GM18502 (cell line): ENCODE measurements at regions not wholly inside any gene's neighbourhood (a gene's known extent, or its start where the extent isn't known, plus 50 kb on each side); places are given as distances from the start of the nearest gene placed in this dataset.

Experiments
- ATAC-seq: cut with Tn5 transposase; IDR thresholded peaks from one replicate; pipeline ENCODE4 v1.9.1; 2021; ENCODE audit warnings: mild to moderate bottlenecking; ENCODE audit not compliant: unreplicated experiment, poor library complexity

DNA sequence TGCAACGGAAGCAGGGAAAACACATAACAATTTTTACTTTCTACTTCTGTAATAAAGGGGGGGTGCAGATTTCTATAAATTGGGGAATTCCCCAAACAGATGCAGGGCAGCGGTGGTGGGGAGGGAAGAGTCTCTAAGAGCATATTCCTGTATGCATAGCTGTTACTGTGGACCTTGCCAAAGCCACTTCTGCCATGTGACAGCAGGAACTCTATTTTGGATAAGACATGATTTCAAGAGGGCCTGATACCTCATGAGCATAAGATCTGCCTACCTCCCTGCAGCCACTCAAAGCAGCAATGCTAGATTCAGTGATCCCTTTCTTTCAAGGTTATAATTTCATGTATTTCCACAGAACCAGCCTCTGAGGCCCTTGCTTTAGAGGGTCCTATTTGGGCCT, 86.2 kb upstream of the CNKSR3 start:
- ATAC-seq = no peak

DNA sequence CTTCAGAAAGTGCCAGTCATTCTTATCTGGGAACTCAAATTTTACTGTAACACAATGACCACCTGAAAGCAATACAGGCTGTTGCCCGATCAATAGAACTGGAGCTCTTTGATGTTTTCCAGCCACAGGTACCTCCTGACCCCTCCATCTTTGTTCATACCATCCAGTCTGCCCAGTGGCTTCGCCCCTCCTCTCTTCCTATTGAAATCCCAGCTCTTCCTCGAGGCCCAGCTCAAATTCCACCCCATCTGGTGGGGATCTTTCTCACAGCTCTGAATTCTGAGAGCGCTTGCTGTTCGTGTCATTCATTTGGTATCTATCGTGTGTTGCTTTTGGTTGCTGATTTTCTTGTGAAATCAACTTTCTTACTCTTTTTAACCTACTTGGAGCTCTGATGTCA, 87.9 kb upstream of the CNKSR3 start:
- no peak for ATAC-seq

DNA sequence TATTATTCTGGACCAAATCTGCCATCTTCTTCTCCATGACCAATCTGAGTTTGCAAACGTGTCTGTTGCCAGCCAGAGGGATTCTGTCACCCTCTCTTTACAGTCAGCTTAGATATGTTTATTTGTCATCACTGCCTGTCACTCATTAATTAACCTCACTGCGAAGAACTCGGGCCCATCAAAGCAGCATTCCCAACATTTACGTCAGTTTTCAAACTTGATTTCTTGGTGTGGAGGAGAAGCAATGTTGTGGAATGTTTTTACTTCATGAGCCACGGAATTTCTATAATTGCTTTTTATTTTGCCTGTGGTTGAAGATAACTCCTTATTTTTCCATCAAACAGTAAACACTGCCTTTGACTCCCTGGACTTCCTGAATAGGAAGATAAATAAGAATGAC, 91.8 kb upstream of the CNKSR3 start:
- ATAC-seq = no peak

DNA sequence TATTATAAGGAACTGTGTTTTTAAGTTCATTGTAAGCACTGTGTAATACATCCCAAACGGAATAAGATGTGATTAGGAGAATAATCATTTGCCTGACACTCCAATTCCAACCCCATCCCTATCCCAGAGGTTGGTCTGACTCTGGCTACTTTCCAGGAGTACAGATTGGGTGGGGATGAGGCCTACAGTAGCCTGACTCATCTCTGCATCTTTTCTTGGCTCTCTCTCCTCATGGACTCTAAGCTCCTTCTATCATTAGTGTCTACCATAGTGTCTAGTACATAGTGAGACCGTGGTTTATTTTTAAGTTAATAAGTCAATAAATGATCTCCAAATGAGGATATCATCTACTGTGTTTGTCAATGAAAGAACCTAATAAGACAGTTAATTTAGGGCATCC, 92.2 kb upstream of the CNKSR3 start:
- no peak for ATAC-seq

DNA sequence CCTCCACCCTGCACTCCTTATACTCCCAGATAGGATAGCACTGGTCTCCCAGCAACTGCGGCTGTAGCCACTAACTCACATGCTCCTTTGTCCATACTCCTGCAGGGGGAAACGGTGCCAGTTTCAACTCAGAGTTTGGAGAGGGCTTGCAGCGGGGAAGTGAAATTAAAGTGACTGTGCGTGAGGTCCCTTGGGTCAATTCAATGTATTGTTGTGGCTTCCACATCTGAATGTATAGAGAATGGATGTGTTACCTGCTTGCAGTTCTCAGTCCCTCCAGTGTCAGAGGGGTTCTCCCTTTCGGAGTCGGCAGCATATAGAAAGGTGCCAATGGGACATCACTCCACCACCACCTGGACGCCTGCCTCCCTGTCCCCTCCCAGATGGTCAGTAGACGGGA, 93.6 kb upstream of the CNKSR3 start:
- peak; percentile 25 for ATAC-seq

DNA sequence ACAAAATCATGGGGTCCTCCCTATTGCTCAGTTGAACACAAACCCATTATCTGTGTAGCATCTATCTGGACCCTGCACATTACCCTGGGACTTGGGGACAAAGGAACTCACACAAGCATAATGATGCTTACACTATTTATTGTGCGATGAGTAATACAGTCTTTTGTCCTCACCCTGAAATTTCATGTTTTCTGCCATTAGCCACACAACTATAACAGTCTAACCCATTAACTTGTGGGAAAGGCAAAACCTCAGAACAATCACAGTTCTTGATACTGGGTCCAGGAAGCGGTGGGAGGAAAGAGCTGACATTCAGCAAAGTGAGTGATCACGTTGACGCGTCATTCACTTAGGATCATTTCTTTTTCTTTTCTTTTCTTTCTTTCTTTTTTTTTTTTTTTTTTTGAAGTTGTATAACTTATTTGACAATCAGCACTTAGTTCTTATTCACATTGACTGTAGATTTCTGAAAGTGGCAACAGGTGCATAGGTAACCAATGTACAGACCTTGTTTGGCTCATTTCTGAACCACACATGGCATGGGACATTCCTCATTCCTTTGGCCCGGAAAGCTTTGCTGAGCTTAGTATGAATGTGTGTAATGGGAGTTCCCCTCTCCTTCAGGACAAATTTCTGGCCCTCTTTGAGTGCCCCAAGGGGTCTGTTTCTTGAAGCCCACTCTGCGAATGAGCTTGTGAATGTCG, 94.8 kb upstream of the CNKSR3 start:
- peak; percentile 64 for ATAC-seq

DNA sequence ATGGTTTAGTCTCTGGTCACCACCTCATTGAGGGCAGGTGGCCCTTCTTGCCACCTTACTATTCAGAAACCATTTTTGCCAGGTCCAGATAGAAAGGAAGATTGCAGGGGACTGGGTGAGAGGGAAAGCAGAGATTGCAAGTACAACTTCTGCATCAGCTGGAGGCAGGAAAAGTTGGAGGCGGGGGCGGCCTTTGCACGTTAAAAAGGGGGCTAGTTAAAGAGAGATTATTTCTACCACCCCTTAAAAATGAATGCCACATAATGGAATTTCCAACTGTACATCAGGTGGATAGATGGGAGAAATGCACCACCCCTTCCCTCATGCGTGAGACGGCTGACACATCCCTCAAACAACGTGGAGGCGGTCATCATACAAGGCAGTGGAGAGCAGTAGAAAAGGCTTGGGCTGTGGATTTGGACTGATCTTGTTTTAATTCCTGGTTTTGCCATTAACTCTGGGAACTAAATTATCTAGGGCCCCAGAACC, 95.4 kb upstream of the CNKSR3 start:
- no peak for ATAC-seq

DNA sequence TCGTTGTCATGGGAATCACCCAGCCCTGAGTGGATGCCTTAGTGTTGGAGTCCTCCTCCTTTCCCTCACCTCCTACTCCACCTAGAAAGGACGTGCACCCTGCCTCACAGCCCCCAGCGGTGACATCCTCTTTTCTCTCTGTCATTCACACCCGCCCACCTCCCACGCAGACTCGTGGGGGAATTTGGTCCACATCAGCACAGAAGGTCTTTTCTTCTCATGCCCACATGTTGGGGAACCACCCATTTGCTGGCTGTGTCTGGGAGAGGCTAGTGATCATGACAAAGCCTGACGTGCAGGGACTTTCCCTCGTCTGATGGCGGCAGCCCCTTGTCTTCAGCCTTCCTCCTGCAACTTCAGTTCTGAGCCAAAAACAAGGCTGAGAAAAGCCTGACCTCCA, 96.0 kb upstream of the CNKSR3 start:
- peak; percentile 82 for ATAC-seq

DNA sequence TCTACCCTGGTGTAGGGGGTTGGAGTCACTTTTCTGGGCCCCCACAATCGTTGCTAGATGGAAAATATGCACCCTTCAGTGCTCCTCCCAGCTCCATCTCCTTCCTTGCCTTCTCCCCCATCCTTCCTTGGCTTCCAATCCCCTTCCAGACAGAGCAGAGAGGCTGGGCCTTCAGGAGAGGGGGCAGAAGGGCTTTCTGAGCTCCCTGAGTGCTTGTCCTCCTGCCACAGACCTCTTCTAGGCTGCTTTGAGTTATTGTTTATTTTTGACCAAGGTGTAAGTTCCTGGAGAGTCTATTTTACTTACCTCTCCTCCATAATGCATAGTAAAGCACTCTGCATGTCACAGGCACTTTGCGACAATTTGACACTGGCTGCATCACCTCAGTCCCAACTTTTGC, 96.4 kb upstream of the CNKSR3 start:
- no peak for ATAC-seq

DNA sequence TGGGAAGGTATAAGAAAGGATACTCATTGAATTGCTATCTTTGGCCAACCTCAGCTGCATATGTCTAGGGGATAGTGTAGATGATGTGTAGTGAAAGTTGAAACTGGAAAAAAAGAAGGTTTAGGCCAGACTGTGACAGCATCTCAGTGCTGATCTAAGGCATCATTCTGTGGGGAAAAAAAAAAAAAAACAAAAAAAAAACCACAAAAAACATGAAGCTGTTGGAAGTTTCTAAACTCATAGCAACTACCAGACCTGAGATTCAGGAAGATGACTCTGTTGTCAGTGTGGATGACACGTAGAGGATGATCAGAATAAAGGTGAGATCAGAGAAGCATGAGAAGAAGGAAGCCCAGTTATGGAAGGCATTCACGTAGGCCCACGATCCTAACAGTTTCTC, 100.8 kb upstream of the CNKSR3 start:
- no peak for ATAC-seq

DNA sequence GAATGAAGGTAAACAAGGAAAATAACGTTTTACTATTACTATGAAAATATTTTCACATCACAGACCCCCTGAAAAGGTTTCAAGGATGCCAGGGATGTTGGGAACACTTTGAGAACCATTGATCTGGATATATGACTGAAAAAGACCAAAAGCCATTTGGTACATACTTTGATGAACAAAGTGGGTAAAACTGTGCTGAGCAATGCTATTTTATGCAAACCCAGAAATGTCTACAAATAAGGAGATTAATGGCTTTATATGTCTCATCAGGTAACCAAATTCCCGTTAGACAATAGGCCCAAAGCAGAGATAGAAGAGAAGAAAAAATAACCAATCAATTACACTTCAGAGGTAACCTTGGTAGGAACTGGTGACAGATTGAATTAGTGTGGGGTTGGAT, 101.4 kb upstream of the CNKSR3 start:
- no peak for ATAC-seq

DNA sequence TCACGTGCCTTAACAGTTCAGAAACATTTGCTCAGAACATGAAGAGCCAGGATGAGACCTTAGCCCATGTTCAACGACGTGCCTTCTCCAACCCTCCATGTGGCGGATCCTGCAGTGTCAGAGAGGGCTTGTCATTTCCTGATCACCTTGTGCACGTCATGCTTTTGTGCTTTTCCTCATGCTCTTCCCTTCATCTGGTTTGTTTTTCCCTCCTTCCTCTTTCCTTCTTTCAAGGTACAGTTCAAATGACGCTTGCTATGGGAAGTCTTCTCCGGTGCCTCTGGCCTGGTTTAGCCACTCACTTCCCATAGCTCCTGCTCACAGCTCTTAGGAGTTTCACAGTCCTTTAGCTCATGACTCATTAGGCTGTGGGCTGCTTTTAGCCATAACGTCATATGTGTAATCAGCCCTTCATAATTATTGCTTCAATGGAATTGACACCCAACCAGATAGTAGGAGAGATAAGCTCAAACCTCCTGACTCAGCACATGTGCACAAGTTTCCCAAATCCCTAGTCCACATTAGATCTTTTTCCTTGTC, 102.7 kb upstream of the CNKSR3 start:
- ATAC-seq = no peak

DNA sequence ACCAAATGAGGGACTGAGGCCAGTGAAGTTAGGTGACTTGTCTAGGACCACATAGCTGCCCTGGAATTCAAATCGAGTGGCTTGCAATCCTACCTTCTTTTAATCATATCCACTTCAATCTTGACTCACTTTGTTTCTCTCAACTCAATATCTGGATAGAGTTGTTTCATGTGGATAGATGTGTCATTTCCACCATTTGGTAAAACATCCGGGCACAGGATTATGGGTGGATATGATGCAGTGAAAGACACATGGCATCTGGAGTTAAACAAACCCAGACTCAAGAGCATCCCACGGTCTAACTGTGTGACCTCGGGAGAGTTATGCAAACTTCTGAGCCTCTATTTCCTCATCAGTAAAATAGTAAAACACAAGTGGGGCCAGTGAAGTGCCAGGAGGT, 103.6 kb upstream of the CNKSR3 start:
- no peak for ATAC-seq

DNA sequence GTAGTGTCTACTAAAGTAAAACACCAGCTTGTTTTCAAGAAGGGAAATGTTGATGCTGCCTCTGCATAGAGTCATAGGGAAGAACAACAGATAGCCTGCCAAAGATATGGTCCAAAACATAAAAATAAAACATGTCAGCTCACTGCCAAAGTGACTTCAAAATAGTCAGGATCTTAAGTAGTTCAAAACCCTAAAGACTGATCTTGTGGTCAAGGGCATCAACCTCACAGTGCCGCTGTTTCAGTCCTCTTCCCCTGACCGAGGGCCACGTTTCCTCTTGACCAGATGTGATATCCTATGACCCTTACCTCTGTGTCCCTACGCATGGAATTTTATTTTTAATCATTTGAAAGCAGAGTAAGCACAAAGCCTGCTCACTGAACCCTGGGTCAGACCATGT, 104.2 kb upstream of the CNKSR3 start:
- no peak for ATAC-seq

DNA sequence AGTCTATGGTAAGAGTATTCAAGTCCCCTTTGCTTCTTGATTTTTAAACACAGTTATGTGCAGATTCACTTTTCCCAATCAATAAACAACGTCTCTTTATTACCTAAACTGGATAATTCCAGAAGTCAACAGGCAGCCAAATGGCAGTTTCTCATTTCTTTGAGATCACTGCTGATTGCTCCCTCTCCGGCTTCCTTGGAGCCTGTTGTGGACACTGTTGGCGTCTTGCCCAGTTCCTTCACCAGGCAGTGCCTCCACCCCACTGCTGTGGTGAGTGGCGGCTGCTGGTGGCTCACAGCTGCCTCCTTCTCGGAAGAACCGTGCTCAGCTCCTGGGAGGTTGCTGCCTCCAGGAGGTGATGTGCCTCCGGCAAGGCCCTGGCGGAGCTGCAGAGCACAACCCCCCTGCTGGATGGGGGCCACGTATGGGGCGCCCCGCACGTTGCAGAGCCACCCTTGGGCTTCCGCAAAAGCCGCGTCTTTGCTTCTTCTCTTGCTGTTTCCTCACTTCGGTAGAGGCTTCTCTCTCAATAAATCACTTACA, 105.1 kb upstream of the CNKSR3 start:
- ATAC-seq = no peak

DNA sequence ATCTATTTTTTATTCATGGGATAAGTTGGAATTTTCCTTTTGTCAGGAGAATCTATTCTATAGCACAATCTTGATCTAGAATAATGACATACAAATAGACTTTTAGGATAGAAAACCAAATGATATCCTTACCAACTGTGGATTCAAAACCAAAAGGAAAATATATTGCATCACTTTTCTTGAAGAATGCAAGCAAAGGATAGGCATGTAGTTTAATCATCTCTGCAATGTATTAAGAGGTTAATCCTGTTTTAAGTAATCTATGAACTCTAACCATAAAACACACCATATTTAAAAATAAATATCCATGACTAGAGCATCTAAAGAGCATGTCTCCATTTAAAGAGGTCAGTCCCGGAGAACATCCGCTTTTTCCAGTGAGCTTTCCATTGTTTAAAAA, 106.7 kb upstream of the CNKSR3 start:
- no peak for ATAC-seq

DNA sequence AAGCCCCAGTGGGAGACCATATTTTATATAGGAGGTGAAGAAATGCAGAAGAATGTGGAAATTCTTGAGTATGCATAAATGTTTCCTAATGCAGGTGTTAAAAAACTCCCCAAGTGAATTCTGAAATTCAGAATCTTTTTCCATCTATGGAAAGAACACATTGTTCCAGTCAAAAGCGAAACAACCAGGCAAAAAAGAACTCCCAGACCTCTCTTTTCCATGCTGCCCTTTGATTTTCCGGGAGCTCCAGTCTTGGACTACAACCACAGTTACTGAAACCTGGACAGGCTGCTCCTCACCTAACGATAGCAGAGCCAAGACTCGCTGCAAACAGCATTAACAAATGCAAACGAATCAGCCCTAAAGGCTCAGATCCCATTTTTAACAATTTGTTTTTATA, 108.7 kb upstream of the CNKSR3 start:
- no peak for ATAC-seq

DNA sequence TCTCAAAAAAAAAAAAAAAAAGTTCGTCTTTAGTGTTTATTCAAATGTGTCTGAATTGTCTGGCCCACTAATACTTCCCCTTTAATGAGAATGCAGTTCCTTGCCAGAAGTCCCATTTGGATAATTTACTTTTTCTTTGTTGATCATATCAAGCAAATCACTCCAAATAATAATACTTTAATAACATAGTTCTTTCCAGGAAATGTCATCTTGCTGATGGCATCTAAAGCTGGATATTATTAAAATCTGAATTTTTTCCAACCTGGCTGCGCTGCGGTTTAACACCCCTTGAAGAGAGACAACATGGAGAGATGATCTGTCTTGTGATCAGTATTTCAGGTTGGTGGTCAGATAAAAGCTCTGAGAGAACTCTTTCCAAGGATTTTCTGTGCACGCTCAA, 111.2 kb upstream of the CNKSR3 start:
- no peak for ATAC-seq

DNA sequence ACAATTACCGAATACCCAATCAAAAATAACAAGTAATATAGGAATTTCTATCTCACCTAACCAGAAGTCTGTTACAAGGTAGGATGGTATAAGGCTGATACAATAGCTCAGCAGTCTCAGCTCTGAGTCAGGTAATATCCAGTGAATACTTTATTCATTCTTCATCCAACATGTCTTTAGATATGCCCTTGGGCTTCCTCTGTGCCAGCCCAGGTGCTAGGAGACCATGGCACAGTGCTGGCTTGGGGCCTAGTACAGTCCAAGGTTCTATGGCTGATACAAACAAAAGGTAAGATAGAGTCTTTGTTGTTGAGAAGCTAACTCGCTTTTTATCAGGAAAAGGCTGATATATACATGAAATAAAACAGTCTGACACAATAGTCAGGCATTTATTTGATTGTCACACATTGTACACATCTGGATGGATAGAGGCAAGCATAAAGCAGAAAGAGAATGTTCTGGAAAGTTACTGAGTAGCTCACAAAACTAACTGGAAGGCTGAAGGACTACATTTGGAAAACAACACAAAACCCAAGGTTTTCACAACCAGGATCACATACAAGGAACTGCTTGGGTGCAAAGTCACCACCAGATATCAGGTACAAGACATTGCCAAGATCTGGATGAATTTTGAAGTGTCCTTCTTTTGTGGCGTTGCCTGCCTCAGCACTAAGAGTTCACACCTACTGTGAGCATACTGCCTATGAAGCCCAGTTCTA, 110.4 kb upstream of the SCAF8 start:
- no peak for ATAC-seq

DNA sequence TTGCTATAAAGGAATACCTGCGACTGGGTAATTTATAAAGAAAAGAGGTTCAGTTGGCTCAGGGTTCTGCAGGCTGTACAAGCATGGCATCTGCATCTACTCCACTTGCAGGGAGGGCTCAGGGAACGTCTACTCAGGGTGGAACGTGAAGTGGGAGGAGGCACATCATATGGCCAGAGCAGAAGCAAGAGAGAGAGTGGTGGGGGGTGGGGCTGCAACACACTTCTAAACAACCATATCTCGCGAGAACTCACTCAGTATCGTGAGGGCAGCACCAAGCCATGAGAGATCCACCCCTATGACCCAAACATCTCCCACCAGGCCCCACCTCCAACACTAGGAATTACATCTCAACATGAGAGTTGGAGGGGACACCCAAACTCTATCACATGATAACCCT, 109.8 kb upstream of the SCAF8 start:
- no peak for ATAC-seq

DNA sequence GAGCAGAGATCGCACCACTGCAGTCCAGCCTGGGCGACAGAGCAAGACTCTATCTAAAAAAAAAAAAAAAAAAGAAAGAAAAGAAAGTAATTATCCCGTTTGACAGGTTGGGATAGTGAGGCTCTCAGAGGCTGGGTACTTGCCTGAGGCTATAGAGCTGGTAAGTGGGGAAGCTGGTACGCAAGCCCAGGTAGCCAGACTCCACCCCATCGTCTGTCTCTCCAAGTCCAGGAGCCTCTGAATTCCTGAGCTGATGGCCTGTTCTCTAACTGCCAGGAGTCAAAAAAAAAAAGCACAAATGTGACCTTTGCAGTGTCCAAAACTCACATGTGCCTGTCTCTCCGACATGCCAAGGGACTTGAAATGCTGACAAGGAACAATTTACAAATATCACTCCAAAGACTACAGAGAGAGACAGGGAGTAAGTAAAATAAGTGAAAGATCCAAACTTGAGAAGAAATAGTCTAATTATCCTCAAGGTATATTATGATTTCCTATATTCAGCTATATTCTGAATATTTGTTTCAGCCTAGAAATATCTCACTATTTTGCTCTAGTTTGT, 109.1 kb upstream of the SCAF8 start:
- ATAC-seq = no peak
